Keratinocyte (primary cell): ENCODE measurements at regions not wholly inside any gene's neighbourhood (a gene's known extent, or its start where the extent isn't known, plus 50 kb on each side); places are given as distances from the start of the nearest gene placed in this dataset.

Experiments used
- CTCF ChIP-seq, 3 experiments: IDR thresholded peaks in 1 of 3; conservative IDR thresholded peaks in 1 of 3; optimal IDR thresholded peaks in 1 of 3; 2 replicates in 2 of 3; 3 replicates in 1 of 3; pipeline versions ENCODE3 to v1.5.1; 2011; ENCODE audit warnings: low read length in 3 of 3, mild to moderate bottlenecking in 3 of 3, moderate library complexity in 2 of 3, control low read depth in 1 of 3, inconsistent platforms in 1 of 3; ENCODE audit not compliant: insufficient read depth in 2 of 3; ENCODE audit errors: extremely low read depth in 1 of 3
- EZH2 ChIP-seq: IDR thresholded peaks from one replicate; pipeline ENCODE4 v1.6.1; 2012; ENCODE audit warnings: inconsistent platforms, mild to moderate bottlenecking, low read length, moderate library complexity

GRCh38 chr18:38007026-38007425, 441.4 kb upstream of the CELF4 start:
- no peak for TF ChIP-seq CTCF (optimal IDR thresholded peaks at IDR 0.05 in 1 of 3, IDR thresholded peaks at IDR 0.05 in 1 of 3, conservative IDR thresholded peaks at IDR 0.05 in 1 of 3; ENCODE audit: extremely low read depth in 1 of 3, insufficient read depth in 2 of 3, low read length in 3 of 3)
- no peak for TF ChIP-seq EZH2
